ENCODE measurements at regions not wholly inside any gene's neighbourhood (a gene's known extent, or its start where the extent isn't known, plus 50 kb on each side); places are given as distances from the start of the nearest gene placed in this dataset.

- no peak for DNase-seq
Observed at GRCh38 chr1:184284900-184285299, 101.9 kb upstream of the C1orf21 start.

DNA sequence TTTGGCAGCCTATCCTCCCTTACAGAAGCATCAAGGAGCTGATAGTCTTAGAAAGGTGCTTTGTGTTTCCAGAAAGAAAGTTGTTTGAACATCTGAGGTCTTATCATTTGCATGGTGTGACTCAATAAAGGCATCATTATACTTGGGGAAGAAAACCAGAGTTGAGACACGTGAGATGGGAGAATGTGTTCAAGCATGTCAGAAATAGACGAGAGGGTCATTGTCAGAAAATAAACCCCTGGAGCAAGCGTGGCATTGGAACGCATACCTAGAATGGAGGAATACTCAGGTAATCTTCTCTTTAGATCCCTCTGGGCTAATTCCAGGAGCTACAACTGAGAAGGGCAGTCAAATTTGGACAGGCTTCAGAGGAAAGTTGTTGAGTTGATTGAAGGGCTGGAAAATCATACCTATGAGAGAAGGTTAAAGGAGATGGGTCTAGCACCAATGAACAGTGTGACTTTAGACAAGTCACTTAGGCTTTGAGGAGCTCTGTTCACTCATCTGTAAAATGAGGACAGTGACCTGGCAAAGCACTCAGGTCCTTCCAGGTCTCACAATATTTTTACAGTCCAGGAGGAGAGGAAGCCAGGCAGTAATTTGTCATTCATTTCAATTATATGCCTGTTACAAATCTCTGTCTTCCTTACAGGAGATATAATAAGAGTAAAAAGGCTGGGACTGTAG, 101.3 kb upstream of the C1orf21 start:
- no peak for DNase-seq

DNA sequence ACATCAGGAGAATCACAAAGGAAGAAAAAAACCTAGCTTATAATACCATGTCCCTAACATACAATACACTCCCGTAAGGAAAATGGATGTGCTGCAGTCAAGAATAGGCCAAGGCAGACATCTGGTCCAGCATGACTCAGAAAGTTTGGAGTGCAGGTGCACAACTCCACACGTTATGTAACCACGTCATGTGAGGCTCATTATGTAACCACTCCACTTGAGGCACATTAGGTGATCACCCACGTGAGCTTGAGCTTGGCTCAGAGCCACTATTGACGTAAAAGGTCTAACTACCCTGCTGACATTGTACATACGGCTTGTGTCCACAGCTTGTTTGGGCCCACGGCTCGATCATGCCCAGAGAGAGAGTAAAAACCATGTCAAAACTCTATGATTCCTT, 99.8 kb upstream of the C1orf21 start:
- no peak for DNase-seq

DNA sequence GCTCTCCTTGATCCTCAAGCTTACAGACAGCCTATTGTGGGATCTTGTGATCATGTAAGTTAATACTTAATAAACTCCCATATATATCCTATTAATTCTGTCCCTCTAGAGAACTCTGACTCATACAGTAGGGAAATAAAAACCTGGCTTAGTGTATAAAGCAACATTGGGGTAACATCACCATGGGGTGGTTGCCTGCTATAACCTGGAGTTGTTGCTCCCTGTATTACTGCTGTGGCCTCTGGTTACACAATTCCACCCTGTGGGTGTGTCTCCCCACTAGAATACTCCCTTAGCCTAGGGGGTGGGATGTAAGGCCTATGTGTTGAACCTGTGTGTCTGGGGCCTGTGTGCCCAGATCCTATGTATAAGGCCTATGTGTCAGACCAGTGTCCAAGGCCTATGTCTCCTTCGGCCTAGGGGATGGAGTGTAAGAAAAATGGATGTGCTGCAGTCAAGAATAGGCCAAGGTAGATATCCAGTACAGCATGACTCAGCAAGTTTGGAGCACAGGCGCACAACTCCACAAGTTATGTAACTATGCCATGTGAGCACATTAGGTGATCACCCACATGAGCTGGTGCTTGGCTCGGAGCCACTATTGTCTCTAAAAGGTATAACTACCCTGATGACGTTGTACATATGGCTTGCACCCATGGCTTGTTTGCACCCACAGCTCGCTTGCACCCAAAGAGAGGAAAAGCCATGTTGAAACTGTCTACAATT, 96.8 kb upstream of the C1orf21 start:
- no peak for DNase-seq

DNA sequence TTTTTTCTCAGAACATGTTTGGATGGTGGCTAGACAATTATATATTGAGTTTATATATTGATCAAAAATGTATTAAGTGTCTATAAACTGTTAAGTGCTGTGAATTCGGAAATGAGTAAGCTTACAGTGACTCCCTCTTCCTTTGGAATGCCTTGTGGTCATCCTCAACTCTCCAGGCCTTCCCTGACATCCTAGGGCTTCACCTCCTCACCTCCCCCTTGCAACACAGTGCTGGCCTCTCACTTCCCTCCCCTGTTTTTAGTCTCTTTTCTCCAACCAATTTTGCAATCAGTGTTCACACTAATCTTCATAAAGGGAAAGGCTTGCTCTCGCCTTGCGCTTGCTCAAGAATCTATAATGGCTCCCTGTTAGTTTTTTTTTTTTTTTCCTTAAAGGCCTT, 95.1 kb upstream of the C1orf21 start:
- DNase-seq: no peak

GRCh38 chr1:184292101-184292500, 94.7 kb upstream of the C1orf21 start:
- DNase-seq: no peak

DNA sequence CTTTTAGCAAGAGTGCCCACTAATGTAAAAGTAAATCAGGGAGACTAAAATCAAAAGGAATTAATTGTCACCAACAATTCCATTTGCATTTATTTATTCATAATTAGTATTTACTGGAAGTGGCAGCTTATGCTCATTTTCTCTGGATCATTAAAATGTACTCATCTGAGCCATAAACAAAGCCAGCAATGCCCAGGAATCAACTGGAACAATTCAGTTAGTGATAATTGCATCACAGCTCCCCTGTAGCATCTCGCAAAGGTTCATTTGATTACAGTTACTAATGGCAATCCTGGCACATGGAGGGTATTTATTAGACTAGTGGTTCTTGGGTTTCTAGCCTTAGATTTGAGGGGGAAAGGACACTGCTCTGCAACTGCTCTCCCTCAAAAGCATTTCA, 92.7 kb upstream of the C1orf21 start:
- DNase-seq: no peak

DNA sequence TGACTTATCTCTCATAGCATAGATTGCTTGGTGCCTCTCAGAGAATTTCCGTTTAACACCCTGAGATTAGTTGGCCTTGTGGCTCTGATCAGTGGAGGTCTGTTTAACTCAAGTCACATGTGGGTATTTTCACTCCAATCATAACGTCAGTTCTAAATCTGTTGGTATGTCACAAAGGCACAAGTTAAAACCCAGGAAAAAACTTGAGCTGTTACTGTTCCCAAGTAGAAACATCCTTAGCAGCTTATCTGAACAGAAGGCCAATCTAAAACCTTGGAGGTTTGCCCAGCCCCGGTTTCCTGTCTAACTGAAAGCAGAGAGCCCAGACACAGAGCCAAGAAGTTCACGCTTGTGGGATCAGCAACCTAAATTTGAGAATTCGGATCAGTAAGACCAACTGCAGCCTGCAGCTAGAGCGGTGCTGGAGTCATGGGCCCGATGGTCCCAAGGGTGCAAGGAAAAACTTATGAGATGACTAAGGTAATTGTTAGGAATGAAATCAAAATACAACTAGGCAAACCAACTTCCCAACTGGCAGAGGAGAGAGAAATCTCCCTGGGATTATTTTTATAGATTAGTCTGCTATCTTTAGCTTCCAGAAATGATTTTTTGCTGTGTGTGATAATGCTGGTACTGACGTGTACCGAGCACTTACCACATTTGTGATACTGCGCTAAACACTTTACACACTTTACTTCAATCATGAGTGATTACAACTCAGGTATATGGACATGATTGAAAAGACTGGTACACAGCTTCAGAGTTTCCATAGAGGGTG, 90.2 kb upstream of the C1orf21 start:
- peak; percentile 35 for DNase-seq

- DNase-seq: no peak
Observed at GRCh38 chr1:184297244-184297750, 89.5 kb upstream of the C1orf21 start.

DNA sequence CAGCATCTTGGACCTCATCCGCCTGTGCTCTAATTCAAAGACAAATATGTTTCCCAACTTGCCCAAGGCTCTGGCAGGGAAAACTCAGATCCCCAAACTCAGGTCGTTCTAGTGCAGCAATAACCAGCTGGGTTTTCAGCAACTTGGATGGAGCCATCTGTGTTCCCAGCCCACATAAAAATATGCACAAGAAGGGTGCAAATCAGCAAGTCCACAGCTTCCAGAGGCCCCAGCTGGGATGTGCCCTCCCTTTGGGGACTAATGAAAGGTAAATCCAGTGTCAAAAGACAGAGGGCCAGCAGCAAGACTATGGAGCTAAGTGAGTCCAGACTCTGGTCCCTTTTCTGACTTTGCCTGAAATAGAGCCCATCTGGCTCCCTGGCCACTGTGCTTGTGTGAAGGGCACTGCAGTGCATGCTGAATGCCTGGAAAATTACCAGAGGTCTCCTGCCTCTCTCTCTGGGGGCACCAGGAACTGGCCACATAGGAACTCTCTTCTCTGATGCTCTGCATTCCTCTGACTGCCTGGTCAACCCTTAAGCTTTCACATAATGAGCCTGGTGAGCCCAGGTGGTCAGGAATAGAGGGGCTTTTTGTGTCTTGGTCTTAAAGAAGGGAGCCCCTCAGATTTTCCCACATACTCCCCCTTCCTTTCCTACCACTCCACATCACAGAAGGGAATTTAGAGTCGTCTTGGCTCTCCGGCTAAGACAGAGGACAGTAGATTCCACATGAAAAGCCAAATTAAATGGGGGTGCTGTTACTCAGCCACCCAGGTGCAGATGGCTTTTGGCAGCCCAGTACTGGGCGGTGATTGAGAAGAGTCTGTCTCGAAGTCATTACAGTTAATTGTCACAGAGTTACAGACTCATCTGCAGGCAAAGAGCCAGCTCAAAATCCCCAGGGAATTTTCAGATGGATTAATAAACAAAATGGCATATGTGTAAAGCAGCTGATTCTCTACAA, 88.1 kb upstream of the C1orf21 start:
- peak; percentile 76 for DNase-seq

GRCh38 chr1:184299406-184299790, 87.4 kb upstream of the C1orf21 start:
- DNase-seq: no peak

GRCh38 chr1:184299796-184300195, 87.0 kb upstream of the C1orf21 start:
- DNase-seq: no peak

- DNase-seq: no peak
Observed at GRCh38 chr1:184300446-184300845, 86.4 kb upstream of the C1orf21 start.

DNA sequence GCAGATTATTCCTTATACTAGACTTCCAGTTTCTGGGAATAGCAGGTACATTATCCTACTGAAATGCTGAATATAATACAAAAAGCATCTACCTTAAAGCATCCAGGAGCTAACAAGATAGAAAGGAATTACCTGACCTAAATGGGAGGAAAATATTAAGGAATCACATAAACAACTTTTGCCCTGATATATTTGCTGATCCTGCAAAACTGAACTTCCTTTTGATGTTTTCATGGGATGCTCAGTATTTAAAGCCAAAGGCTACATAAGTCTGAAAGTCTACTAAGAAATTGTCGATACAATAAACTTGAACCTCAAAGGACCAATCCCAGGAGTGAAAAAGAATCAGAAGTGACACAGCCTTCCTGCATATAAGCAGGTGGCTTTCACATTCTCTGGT, 85.6 kb upstream of the C1orf21 start:
- DNase-seq: no peak

GRCh38 chr1:184302346-184302745, 84.5 kb upstream of the C1orf21 start:
- no peak for DNase-seq

- DNase-seq: no peak
Observed at GRCh38 chr1:184310157-184310819, 76.5 kb upstream of the C1orf21 start.

DNA sequence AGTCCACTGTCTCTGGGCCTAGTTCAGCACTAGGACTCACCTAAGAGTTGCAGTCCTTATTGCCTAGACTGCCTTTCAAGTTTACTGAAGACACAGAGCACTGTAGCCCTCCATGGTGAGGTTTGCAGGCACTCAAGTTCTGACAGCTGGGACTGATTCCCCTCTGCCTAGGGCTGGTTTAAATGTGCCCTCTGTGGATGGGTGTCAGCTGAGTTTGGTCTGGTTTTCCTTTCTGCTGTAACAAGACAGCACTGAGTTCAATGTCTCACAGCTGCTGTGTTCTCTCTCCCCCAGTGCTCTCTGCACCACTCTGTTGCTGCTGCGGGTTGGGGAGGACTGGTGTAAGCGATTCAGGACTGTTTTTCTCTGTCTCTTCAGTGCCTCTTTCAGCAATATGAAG, 75.2 kb upstream of the C1orf21 start:
- DNase-seq: no peak

- no peak for DNase-seq
Observed at GRCh38 chr1:184315254-184315653, 71.6 kb upstream of the C1orf21 start.

DNA sequence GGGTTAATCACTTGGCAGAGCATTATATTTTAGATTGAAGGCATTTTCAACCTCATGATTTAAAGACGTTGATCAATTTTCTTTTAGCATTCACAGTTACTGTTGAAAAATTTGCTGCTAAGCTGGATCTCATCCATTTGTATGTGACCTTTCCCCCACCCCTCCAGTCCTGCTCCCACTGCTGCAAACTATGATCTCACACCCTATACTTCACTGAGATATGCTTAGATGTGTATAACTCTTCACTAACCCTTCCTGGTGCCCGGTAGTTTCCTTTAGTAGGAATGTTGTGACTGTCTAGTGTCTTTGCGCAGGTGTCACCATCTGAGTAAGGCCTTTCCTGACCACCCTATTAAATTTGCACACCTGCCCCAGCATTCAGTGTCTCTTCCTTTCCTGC, 67.0 kb upstream of the C1orf21 start:
- DNase-seq: no peak

DNA sequence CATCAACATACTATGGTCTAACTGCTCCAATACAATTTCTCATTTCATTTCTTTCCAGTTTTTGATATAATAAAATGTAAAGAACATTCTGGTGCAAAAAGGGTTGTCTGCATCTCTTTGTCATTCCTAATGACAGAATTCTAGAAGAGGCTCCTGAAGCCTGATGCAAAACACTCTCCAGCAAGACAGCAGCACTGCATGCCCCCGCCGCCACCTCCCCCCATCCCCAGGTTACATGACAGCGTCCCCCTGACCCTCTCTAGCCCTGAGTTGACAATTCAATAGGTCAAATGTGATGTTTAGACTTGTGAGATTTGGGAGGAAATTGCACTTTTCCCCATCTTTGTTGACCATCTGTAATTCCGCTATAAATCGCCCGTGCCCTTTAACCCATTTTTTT, 64.6 kb upstream of the C1orf21 start:
- no peak for DNase-seq

DNA sequence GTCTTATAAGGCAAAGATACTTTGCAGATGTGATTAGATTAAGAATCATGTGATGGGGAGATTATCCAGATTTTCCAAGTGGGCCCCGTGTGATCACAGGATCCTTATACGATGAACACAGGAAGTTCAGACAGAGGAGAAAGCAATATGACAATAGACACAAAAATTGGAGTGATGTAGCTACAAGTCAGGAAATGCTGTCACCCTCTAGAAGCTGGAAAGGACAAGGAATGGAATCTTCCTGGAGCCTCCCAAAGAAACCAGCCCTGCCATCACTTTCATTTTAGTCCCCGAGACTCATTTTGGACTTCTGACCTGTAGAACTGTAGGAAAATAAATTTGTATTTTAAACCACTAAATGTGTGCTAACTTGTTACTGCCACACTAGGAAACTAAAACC, 61.9 kb upstream of the C1orf21 start:
- no peak for DNase-seq

- DNase-seq: no peak
Observed at GRCh38 chr1:184326278-184326677, 60.6 kb upstream of the C1orf21 start.
